Breast epithelium (tissue), 4 donors: ENCODE measurements at regions not wholly inside any gene's neighbourhood (a gene's known extent, or its start where the extent isn't known, plus 50 kb on each side); places are given as distances from the start of the nearest gene placed in this dataset.

Experiments
- DNase-seq, 2 donors: peaks; one replicate each; pipeline ENCODE4 v3.0.0-alpha.2; 2019; ENCODE audit warnings: low spot score in 2 of 2
- H3K27ac ChIP-seq, 2 donors: fragments of 200-600 bp; sonication (generic) in 1 of 2; one replicate each; pipeline ENCODE4 v1.5.1; 2016 to 2019; ENCODE audit warnings: mild to moderate bottlenecking in 1 of 2
- H3K27me3 ChIP-seq, 2 donors: fragments of 200-600 bp; sonication (generic) in 1 of 2; one replicate each; pipeline versions ENCODE4 v1.5.1 to v1.6.0; 2017 to 2019; ENCODE audit warnings: control low read depth in 1 of 2, mild to moderate bottlenecking in 1 of 2
- H3K36me3 ChIP-seq: fragments of 200-600 bp; one replicate; pipeline ENCODE4 v1.5.1; 2019
- H3K4me1 ChIP-seq, 2 donors: fragments of 200-600 bp; sonication (generic); one replicate each; pipeline ENCODE4 v1.5.1; 2016 to 2019; ENCODE audit warnings: control low read depth in 1 of 2
- H3K4me3 ChIP-seq, 3 donors: fragments of 200-600 bp; sonication (generic); 1 replicate in 2 of 3; 2 replicates in 1 of 3; pipeline ENCODE4 v1.5.1; 2016 to 2019; ENCODE audit warnings: mild to moderate bottlenecking in 3 of 3, moderate library complexity in 2 of 3
- H3K9me3 ChIP-seq, 2 donors: fragments of 200-600 bp; sonication (generic) in 1 of 2; one replicate each; pipeline ENCODE4 v1.5.1; 2016 to 2019; ENCODE audit warnings: control low read depth in 1 of 2
- POLR2A ChIP-seq: fragments of 450-650 bp; IDR thresholded peaks from one replicate; pipeline ENCODE4 v1.6.1; 2016; ENCODE audit warnings: antibody characterized with exemption, mild to moderate bottlenecking, moderate library complexity
- POLR2AphosphoS5 ChIP-seq, 3 donors: sonication (generic); formaldehyde crosslinking; IDR thresholded peaks; one replicate each; pipeline ENCODE4 v1.6.1; 2017; ENCODE audit warnings: antibody characterized with exemption in 3 of 3
- intact Hi-C: fragments of 100-400 bp; cut with DNase I; formaldehyde crosslinking; loops from one replicate; pipeline ENCODE4 v1.15.1; 2023; ENCODE audit warnings: low total_unique reads
- TF ChIP-seq, protein P1 (sequence below), 3 donors: fragments of 450-650 bp; IDR thresholded peaks; one replicate each; pipeline ENCODE4 v1.5.1; 2016 to 2017; ENCODE audit warnings: antibody characterized with exemption in 3 of 3, mild to moderate bottlenecking in 3 of 3, moderate library complexity in 3 of 3

DNA sequence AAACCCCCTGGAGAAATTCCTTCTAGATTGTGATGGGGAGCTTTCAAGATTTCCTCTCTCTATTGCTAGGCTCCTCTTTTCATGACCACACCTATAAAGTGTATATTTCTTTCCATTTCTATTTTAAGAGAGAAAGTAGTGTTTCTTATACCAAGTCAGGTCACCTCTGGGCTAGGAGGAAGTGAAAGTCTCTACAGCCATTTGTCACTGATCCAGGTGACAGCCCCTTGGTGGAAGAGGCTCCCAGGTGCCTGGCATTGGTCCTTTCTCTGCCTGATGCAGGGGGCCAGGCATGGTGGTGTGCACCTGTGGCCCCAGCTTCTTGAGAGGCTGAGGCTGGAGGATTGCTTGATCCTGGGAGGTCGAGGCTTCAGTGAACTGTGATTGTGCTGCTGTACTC, 64.7 kb downstream of the DHCR7 start:
- no peaks in the 10 kb centered on the region for H3K36me3 ChIP-seq
- TF ChIP-seq POLR2AphosphoS5 (IDR thresholded peaks at IDR 0.05) (no peak), POLR2A (no peak)
- TF ChIP-seq, protein P1, sequence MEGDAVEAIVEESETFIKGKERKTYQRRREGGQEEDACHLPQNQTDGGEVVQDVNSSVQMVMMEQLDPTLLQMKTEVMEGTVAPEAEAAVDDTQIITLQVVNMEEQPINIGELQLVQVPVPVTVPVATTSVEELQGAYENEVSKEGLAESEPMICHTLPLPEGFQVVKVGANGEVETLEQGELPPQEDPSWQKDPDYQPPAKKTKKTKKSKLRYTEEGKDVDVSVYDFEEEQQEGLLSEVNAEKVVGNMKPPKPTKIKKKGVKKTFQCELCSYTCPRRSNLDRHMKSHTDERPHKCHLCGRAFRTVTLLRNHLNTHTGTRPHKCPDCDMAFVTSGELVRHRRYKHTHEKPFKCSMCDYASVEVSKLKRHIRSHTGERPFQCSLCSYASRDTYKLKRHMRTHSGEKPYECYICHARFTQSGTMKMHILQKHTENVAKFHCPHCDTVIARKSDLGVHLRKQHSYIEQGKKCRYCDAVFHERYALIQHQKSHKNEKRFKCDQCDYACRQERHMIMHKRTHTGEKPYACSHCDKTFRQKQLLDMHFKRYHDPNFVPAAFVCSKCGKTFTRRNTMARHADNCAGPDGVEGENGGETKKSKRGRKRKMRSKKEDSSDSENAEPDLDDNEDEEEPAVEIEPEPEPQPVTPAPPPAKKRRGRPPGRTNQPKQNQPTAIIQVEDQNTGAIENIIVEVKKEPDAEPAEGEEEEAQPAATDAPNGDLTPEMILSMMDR (IDR thresholded peaks at IDR 0.05): no peak
- H3K9me3 ChIP-seq: no peaks in the 10 kb centered on the region
- intact Hi-C loops: no loop called here
- no peak overlapping the region for H3K4me3 ChIP-seq
- no peaks in the 10 kb centered on the region for H3K27me3 ChIP-seq
- DNase-seq: no peak
- H3K4me1 ChIP-seq: no peaks in the 10 kb centered on the region
- no peak overlapping the region for H3K27ac ChIP-seq

DNA sequence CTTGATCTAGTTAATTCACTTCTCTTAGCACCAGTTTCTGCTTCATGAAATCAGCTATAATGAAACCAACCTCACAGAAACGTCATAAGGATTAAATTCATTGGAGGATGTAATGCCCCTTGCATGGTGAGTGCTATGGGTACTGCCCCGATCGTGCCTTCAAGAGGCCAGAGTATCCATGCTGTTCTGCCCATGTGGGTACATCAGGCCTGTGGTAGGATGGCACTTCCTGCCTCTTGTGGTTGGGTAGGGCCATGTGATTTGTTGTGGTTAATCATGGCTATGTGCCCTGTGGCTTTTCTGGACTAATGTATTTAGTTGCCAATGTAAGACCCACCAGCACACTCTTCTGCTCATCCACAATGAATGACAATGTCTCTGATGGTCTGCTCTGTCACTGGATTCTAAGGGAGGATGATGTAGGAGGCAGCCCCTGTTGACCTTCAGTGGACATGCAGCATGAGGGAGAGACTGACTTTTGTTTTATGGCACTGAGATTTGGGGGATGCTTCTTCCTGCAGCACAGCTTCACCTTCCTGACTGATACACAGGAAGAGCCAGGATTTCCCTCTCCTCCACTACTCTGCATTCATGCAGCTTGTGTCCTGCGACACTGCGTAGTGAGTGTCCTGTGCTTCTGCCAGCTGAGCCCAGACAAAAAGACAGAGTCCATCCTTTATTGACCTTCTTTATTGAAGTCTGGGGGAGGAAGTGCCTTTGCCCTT, 66.2 kb downstream of the DHCR7 start:
- no peak for TF ChIP-seq POLR2AphosphoS5 (IDR thresholded peaks at IDR 0.05)
- no peak for TF ChIP-seq POLR2A
- TF ChIP-seq, protein P1 (IDR thresholded peaks at IDR 0.05): no peak
- DNase-seq: no peak
- Histone ChIP-seq H3K27me3 (no peaks in the 10 kb centered on the region), H3K36me3 (no peaks in the 10 kb centered on the region), H3K9me3 (no peaks in the 10 kb centered on the region), H3K27ac (no peak overlapping the region), H3K4me1 (no peaks in the 10 kb centered on the region), H3K4me3 (no peak overlapping the region)
- intact Hi-C loops: no loop called here

DNA sequence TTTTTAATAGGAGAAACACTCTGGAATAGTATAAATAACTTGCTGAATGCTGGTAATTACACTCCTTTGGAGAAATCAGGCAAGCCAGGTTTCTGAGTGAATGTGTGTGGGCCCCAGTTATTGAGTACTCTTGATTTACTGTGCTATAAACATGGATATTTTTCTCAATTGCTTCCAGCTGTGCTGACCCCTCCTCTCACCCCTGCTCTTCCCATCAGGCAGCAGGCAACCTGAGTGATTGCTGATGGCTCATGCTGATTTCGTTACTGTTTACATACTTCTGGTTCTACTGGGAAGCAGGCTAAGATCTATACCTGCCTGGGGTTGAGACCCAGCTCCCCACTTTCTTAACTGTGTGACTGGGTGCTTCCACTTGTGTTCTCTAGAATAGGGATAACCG, 68.5 kb downstream of the DHCR7 start:
- Histone ChIP-seq H3K27me3 (no peaks in the 10 kb centered on the region), H3K27ac (no peak overlapping the region), H3K36me3 (no peaks in the 10 kb centered on the region), H3K9me3 (no peaks in the 10 kb centered on the region), H3K4me3 (no peak overlapping the region), H3K4me1 (no peaks in the 10 kb centered on the region)
- DNase-seq: no peak
- TF ChIP-seq, protein P1 (IDR thresholded peaks at IDR 0.05): no peak
- TF ChIP-seq POLR2AphosphoS5 (IDR thresholded peaks at IDR 0.05) (no peak), POLR2A (no peak)
- intact Hi-C loops: no loop called here

DNA sequence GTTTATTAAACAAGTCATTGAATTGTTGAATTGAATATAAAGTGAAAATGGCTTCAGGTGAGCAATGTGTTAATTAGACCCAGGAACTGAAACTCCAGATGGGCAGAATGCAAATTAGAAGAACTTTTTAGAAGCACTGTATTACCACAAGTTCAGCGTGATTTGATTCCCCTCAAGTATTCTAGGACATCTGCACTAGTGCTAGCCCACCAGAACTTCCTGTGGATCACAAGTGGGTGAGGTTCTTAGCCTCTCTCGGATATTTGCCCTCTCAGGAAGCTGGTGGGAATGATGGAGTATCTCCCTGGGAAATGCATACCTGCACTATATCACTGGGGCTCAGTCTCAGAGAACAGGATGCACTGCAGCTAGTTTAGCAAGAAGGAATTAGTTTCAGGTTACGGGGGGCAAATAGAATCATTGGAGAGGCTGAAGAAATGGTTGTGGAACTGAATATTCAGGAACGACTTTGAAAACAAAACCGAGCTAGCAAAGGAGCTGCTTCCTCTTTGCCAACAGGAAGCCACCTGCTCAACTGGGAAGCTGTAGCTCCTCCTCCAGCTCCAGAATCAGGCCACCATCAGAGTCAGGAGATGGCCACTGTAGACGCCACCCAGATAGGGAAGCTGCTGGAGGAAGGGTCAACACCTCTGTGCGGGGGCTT, 74.3 kb downstream of the DHCR7 start:
- H3K4me1 ChIP-seq: no peaks in the 10 kb centered on the region
- no peak overlapping the region for H3K27ac ChIP-seq
- H3K9me3 ChIP-seq: no peaks in the 10 kb centered on the region
- intact Hi-C loops: no loop called here
- no peak for DNase-seq
- no peaks in the 10 kb centered on the region for H3K27me3 ChIP-seq
- H3K36me3 ChIP-seq: no peaks in the 10 kb centered on the region
- TF ChIP-seq, protein P1 (IDR thresholded peaks at IDR 0.05): no peak
- H3K4me3 ChIP-seq: no peak overlapping the region
